ENCODE measurements at regions not wholly inside any gene's neighbourhood (a gene's known extent, or its start where the extent isn't known, plus 50 kb on each side); places are given as distances from the start of the nearest gene placed in this dataset.

GRCh38 chr2:126990605-126991532 is 92.2 kb downstream of the TEX51 start:
- no peak for TF ChIP-seq CTCF (IDR thresholded peaks at IDR 0.05; ENCODE audit: low read length, missing control alignments)
- no peak overlapping the region for H3K4me3 ChIP-seq (replicated peaks; ENCODE audit: low read depth, low read length)
- DNase-seq (ENCODE audit: low read depth): no peak

GRCh38 chr2:126994340-126994777 is 95.7 kb downstream of the TEX51 start:
- no peak for TF ChIP-seq CTCF (IDR thresholded peaks at IDR 0.05; ENCODE audit: low read length, missing control alignments)
- no peak for DNase-seq (ENCODE audit: low read depth)
- H3K4me3 ChIP-seq (replicated peaks; ENCODE audit: low read depth, low read length): no peak overlapping the region

- no peak overlapping the region for H3K4me3 ChIP-seq (replicated peaks; ENCODE audit: low read depth, low read length)
- no peak for DNase-seq (ENCODE audit: low read depth)
- TF ChIP-seq CTCF (IDR thresholded peaks at IDR 0.05; ENCODE audit: low read length, missing control alignments): no peak
Measured at GRCh38 chr2:126995621-126996377, 97.1 kb downstream of the TEX51 start.

- no peak for DNase-seq (ENCODE audit: low read depth)
- no peak overlapping the region for H3K4me3 ChIP-seq (replicated peaks; ENCODE audit: low read depth, low read length)
- no peak for TF ChIP-seq CTCF (IDR thresholded peaks at IDR 0.05; ENCODE audit: low read length, missing control alignments)
Measured at GRCh38 chr2:126996378-126996699, 97.6 kb downstream of the TEX51 start.
